Spleen (tissue), 11 donors: ENCODE measurements at regions not wholly inside any gene's neighbourhood (a gene's known extent, or its start where the extent isn't known, plus 50 kb on each side); places are given as distances from the start of the nearest gene placed in this dataset.

ENCODE experiments used
- DNase-seq: peaks from one replicate; pipeline ENCODE4 v3.0.0-alpha.2; 2020
- H3K27ac ChIP-seq, 8 donors: fragments of 200-600 bp; sonication (generic) in 7 of 8; 1 replicate in 4 of 8; 2 replicates in 4 of 8; pipeline versions ENCODE4 v1.5.0 to v1.8.0; 2016 to 2021; ENCODE audit warnings: inconsistent platforms in 4 of 8, mild to moderate bottlenecking in 4 of 8, moderate library complexity in 1 of 8
- H3K27me3 ChIP-seq, 7 donors: fragments of 200-600 bp; sonication (generic) in 6 of 7; replicated peaks in 1 of 7; 1 replicate in 4 of 7; 2 replicates in 3 of 7; pipeline versions ENCODE4 v1.5.0 to v1.8.0; 2016 to 2021; ENCODE audit warnings: inconsistent platforms in 3 of 7, mild to moderate bottlenecking in 1 of 7
- H3K36me3 ChIP-seq, 6 donors: fragments of 200-600 bp; sonication (generic) in 5 of 6; 1 replicate in 4 of 6; 2 replicates in 2 of 6; pipeline versions ENCODE4 v1.5.0 to v1.8.0; 2016 to 2021; ENCODE audit warnings: inconsistent platforms in 2 of 6
- H3K4me1 ChIP-seq, 6 donors: fragments of 200-600 bp; sonication (generic) in 5 of 6; 1 replicate in 3 of 6; 2 replicates in 3 of 6; pipeline versions ENCODE4 v1.5.0 to v1.8.0; 2016 to 2021; ENCODE audit warnings: inconsistent platforms in 3 of 6
- H3K4me3 ChIP-seq, 8 donors: fragments of 200-600 bp; sonication (generic) in 7 of 8; 1 replicate in 4 of 8; 2 replicates in 4 of 8; pipeline versions ENCODE4 v1.5.0 to v1.8.0; 2016 to 2021; ENCODE audit warnings: inconsistent platforms in 4 of 8, mild to moderate bottlenecking in 4 of 8, moderate library complexity in 2 of 8
- H3K9me3 ChIP-seq, 8 donors: fragments of 200-600 bp; sonication (generic) in 7 of 8; 1 replicate in 4 of 8; 2 replicates in 4 of 8; pipeline versions ENCODE4 v1.5.0 to v1.8.0; 2016 to 2021; ENCODE audit warnings: inconsistent platforms in 4 of 8
- CTCF ChIP-seq, 11 experiments: fragments of 200-600 bp in 7 of 11; fragments of 450-650 bp in 4 of 11; sonication (generic) in 4 of 11; IDR thresholded peaks in 8 of 11; conservative IDR thresholded peaks in 3 of 11; 1 replicate in 7 of 11; 2 replicates in 4 of 11; pipeline versions ENCODE4 v1.4.0 to v1.8.0; 2016 to 2021; ENCODE audit warnings: antibody characterized with exemption in 11 of 11, inconsistent platforms in 4 of 11, mild to moderate bottlenecking in 1 of 11
- POLR2A ChIP-seq, 3 donors: fragments of 450-650 bp; IDR thresholded peaks; one replicate each; pipeline ENCODE4 v1.5.1; 2017; ENCODE audit warnings: antibody characterized with exemption in 3 of 3, mild to moderate bottlenecking in 1 of 3
- POLR2AphosphoS5 ChIP-seq, 3 donors: sonication (generic); formaldehyde crosslinking; IDR thresholded peaks; one replicate each; pipeline ENCODE4 v1.5.1; 2017; ENCODE audit warnings: antibody characterized with exemption in 3 of 3
- WGBS, 5 donors: extraction: QIAGEN DNeasy Blood & Tissue Kit in 3 of 5; methylation state at CpG; one replicate each; pipeline versions ENCODE4 v1.1.5 to v1.1.7; 2013 to 2018; 5-methylcytosine and 5-hydroxymethylcytosine counted together
- intact Hi-C: fragments of 100-400 bp; cut with DNase I; formaldehyde crosslinking; loops from one replicate; pipeline ENCODE4 v1.15.0; 2023; ENCODE audit warnings: low total_unique reads
- donor health status: healthy with polysubstance abuse.
- donor health status: DM: no; HTN: no; CAD: no; lungs with moderate emphysema.
- donor health status: DM: no; HTN: no; CAD: no.
- donor health status: Bipolar disorder and iron deficiency.
- donor health status: healthy.
- donor health status: DM: no; HTN: no; CAD: no.
- donor health status: DM: yes; HTN: yes; CAD: no.

GRCh38 chr5:4068171-4068570 is 472.5 kb downstream of the IRX1 start:
- no peaks in the 10 kb centered on the region for H3K27me3 ChIP-seq
- TF ChIP-seq CTCF (IDR thresholded peaks at IDR 0.05 in 8 of 11, conservative IDR thresholded peaks at IDR 0.05 in 3 of 11) (no peak), POLR2AphosphoS5 (IDR thresholded peaks at IDR 0.05) (no peak), POLR2A (IDR thresholded peaks at IDR 0.05) (no peak)
- no peaks in the 10 kb centered on the region for H3K4me1 ChIP-seq
- peaks cover 0 to 19% (median 0%) of the 10 kb centered on the region in 8 donors for H3K9me3 ChIP-seq
- H3K4me3 ChIP-seq: no peak overlapping the region
- 81 to 88% (median 85%) methylated on average over 6 of the region's 6 CpGs for WGBS, 5 donors
- DNase-seq: no peak
- H3K27ac ChIP-seq: no peak overlapping the region
- no peaks in the 10 kb centered on the region for H3K36me3 ChIP-seq
- intact Hi-C loops: no loop called here

- 78 to 84% (median 80%) methylated on average over 5 of the region's 5 CpGs for WGBS, 5 donors
- no peaks in the 10 kb centered on the region for H3K27me3 ChIP-seq
- no peak for DNase-seq
- H3K36me3 ChIP-seq: no peaks in the 10 kb centered on the region
- no peaks in the 10 kb centered on the region for H3K4me1 ChIP-seq
- intact Hi-C loops: no loop called here
- no peak overlapping the region for H3K27ac ChIP-seq
- H3K9me3 ChIP-seq: peaks cover 0 to 13% (median 9%) of the 10 kb centered on the region in 8 donors
- H3K4me3 ChIP-seq: no peak overlapping the region
- TF ChIP-seq CTCF (IDR thresholded peaks at IDR 0.05 in 8 of 11, conservative IDR thresholded peaks at IDR 0.05 in 3 of 11): no peak
- no peak for TF ChIP-seq POLR2A (IDR thresholded peaks at IDR 0.05)
- TF ChIP-seq POLR2AphosphoS5 (IDR thresholded peaks at IDR 0.05): no peak
Observed at GRCh38 chr5:4078544-4078943, 482.9 kb downstream of the IRX1 start.

- Histone ChIP-seq H3K36me3 (no peaks in the 10 kb centered on the region), H3K4me3 (no peak overlapping the region), H3K4me1 (no peaks in the 10 kb centered on the region), H3K27ac (no peak overlapping the region), H3K9me3 (peaks cover 0 to 13% (median 8%) of the 10 kb centered on the region in 8 donors), H3K27me3 (no peaks in the 10 kb centered on the region)
- WGBS, 5 donors: 6 to 43% (median 17%) methylated on average over 1 of the region's 1 CpG
- intact Hi-C loops: no loop called here
- DNase-seq: no peak
- no peak for TF ChIP-seq POLR2A (IDR thresholded peaks at IDR 0.05)
- no peak for TF ChIP-seq CTCF (IDR thresholded peaks at IDR 0.05 in 8 of 11, conservative IDR thresholded peaks at IDR 0.05 in 3 of 11)
- no peak for TF ChIP-seq POLR2AphosphoS5 (IDR thresholded peaks at IDR 0.05)
Observed at GRCh38 chr5:4079831-4080230, 484.2 kb downstream of the IRX1 start.

- no peak for DNase-seq
- TF ChIP-seq CTCF (IDR thresholded peaks at IDR 0.05 in 8 of 11, conservative IDR thresholded peaks at IDR 0.05 in 3 of 11): no peak
- TF ChIP-seq POLR2AphosphoS5 (IDR thresholded peaks at IDR 0.05): no peak
- no peak for TF ChIP-seq POLR2A (IDR thresholded peaks at IDR 0.05)
- intact Hi-C loops: no loop called here
- Histone ChIP-seq H3K4me1 (no peaks in the 10 kb centered on the region), H3K27me3 (no peaks in the 10 kb centered on the region), H3K36me3 (no peaks in the 10 kb centered on the region), H3K9me3 (peaks cover 0 to 8% (median 6%) of the 10 kb centered on the region in 8 donors), H3K27ac (no peak overlapping the region), H3K4me3 (no peak overlapping the region)
- 71 to 92% (median 89%) methylated on average over 3 of the region's 3 CpGs for WGBS, 5 donors
Observed at GRCh38 chr5:4080370-4080769, 484.7 kb downstream of the IRX1 start.
